HUDEP-2 (cell line): ENCODE measurements at regions not wholly inside any gene's neighbourhood (a gene's known extent, or its start where the extent isn't known, plus 50 kb on each side); places are given as distances from the start of the nearest gene placed in this dataset.
A peak's percentile ranks its signal among the peaks of the same experiment; 100 is the strongest.

Source experiments
- DNase-seq, 76 experiments: peaks; one replicate each; lab custom pipeline; 2025; ENCODE audit not compliant: unreplicated experiment in 76 of 76; lab: John Stamatoyannopoulos, UW

- no peak for DNase-seq
These were observed 53.9 kb upstream of the ARGLU1 start for GRCh38 chr13:106621833-106622232.

DNA sequence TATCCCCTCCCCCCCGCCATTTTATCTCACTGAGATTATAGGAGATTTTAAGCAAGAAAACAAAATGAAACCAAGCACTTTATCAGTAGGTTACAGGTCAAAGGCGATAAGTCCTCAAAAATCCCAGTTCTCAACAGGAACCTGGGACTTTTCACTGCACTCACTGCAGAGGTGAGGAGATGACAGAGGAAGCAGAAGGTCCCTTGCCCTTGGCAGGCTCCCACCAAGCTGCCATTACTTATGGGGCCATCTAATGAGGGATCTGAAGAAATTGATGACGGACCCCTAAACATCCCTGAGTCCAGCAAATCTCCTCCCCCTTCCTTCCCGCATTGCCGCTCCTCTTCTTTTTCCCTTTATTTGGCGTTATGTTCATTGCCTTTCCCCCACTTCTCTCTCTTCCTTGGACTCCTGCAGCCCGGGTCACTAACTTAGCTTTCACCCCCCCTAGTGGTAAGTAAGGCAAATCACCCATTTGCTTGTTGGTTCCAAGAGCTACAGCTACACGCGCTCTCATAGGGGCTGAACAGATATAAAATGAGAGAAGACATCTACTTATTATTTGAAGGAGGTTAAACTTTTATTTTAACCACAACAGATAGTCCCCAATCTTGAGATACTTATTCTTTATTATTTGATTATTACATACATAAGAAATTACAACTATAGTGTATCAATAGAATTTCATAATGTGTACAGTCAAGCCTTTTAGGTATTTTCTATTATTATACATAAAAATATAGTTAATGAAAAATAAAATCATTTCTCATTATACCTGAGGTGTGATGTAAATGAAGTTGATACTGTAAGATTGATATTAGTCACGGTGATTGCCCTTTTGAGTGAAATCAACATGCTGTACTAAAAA lies 52.0 kb upstream of the ARGLU1 start:
- DNase-seq: peak in 28 of 76 experiments; percentile 1 to 45 (median 10)
